ENCODE measurements at regions not wholly inside any gene's neighbourhood (a gene's known extent, or its start where the extent isn't known, plus 50 kb on each side); places are given as distances from the start of the nearest gene placed in this dataset.

DNA sequence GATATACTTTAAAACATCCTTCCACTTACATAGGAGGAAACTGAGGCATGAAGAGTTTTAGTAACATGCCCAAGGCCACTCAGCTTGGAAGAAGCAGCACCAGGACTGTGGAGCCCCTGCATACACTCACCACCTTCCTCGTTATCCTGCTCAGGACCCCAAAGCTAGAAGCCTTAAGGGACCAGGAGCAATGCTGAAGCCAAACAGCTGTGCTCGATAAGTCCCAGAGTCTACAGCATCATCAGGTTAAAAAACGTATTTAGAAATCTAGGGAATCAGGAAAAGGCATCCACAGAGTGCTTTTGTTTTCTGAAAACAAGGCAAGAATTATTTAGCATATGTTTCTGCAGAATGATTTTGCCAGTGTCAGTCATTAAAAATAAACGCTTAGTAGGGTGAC, 301.7 kb upstream of the ESRRG start:
- TF ChIP-seq EP300 (IDR thresholded peaks at IDR 0.05) (no peak), POLR2AphosphoS5 (IDR thresholded peaks at IDR 0.05) (no peak), POLR2A (IDR thresholded peaks at IDR 0.05; ENCODE audit: low read depth) (no peak)
- TF ChIP-seq, protein P1, sequence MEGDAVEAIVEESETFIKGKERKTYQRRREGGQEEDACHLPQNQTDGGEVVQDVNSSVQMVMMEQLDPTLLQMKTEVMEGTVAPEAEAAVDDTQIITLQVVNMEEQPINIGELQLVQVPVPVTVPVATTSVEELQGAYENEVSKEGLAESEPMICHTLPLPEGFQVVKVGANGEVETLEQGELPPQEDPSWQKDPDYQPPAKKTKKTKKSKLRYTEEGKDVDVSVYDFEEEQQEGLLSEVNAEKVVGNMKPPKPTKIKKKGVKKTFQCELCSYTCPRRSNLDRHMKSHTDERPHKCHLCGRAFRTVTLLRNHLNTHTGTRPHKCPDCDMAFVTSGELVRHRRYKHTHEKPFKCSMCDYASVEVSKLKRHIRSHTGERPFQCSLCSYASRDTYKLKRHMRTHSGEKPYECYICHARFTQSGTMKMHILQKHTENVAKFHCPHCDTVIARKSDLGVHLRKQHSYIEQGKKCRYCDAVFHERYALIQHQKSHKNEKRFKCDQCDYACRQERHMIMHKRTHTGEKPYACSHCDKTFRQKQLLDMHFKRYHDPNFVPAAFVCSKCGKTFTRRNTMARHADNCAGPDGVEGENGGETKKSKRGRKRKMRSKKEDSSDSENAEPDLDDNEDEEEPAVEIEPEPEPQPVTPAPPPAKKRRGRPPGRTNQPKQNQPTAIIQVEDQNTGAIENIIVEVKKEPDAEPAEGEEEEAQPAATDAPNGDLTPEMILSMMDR (IDR thresholded peaks at IDR 0.05): no peak
- no peaks in the 10 kb centered on the region for H3K36me3 ChIP-seq
- no peak overlapping the region for H3K4me3 ChIP-seq
- H3K4me1 ChIP-seq: peaks cover 12 to 43% (median 34%) of the 10 kb centered on the region in 4 donors
- WGBS: 78% methylated on average over 4 of the region's 4 CpGs
- no peak overlapping the region for H3K27ac ChIP-seq (replicated peaks in 1 of 4)
- DNase-seq (ENCODE audit: extremely low spot score): no peak
- H3K27me3 ChIP-seq: no peaks in the 10 kb centered on the region
- H3K9me3 ChIP-seq: no peaks in the 10 kb centered on the region
- intact Hi-C loops (cut with DNase I): no loop called here

DNA sequence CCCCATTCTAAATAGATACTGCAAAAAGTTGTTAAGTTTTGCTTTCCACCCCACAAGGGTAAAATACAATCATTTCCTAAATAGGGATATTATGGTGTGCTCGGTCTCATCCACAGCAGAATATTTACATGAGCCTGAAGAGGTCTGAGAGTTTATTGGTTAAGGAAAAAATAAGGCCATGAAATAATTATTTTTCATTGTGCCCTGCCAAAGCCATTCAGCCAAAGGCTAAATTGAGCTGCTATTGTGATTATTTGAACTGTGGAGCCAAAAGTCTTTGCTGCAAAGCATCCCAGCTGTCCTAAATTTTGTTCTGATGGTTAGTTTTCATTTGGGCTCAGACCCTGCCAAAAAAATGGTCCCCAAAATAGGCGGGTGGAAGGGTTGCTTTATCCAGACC, 298.7 kb upstream of the ESRRG start:
- DNase-seq (ENCODE audit: extremely low spot score): no peak
- WGBS: 24% methylated on average over 2 of the region's 2 CpGs
- H3K4me3 ChIP-seq: no peak overlapping the region
- no peaks in the 10 kb centered on the region for H3K9me3 ChIP-seq
- intact Hi-C loops (cut with DNase I): no loop called here
- H3K4me1 ChIP-seq: peaks cover 12 to 42% (median 33%) of the 10 kb centered on the region in 4 donors
- peak overlapping the region; percentile 20 to 64 (median 40) for H3K27ac ChIP-seq (replicated peaks in 1 of 4)
- H3K36me3 ChIP-seq: no peaks in the 10 kb centered on the region
- TF ChIP-seq EP300 (IDR thresholded peaks at IDR 0.05) (no peak), POLR2A (IDR thresholded peaks at IDR 0.05; ENCODE audit: low read depth) (no peak), POLR2AphosphoS5 (IDR thresholded peaks at IDR 0.05) (no peak)
- TF ChIP-seq, protein P1 (IDR thresholded peaks at IDR 0.05): no peak
- no peaks in the 10 kb centered on the region for H3K27me3 ChIP-seq

GRCh38 chr1:217021400-217021799, 298.2 kb upstream of the ESRRG start:
- peak overlapping the region; percentile 20 to 64 (median 40) for H3K27ac ChIP-seq (replicated peaks in 1 of 4)
- intact Hi-C loops (cut with DNase I): no loop called here
- H3K36me3 ChIP-seq: no peaks in the 10 kb centered on the region
- H3K4me3 ChIP-seq: no peak overlapping the region
- 29% methylated on average over 2 of the region's 2 CpGs for WGBS
- DNase-seq (ENCODE audit: extremely low spot score): no peak
- H3K27me3 ChIP-seq: no peaks in the 10 kb centered on the region
- H3K9me3 ChIP-seq: no peaks in the 10 kb centered on the region
- peaks cover 12 to 47% (median 35%) of the 10 kb centered on the region in 4 donors for H3K4me1 ChIP-seq
- TF ChIP-seq POLR2AphosphoS5 (IDR thresholded peaks at IDR 0.05): no peak
- TF ChIP-seq EP300 (IDR thresholded peaks at IDR 0.05): no peak
- no peak for TF ChIP-seq POLR2A (IDR thresholded peaks at IDR 0.05; ENCODE audit: low read depth)
- TF ChIP-seq, protein P1 (IDR thresholded peaks at IDR 0.05): no peak

DNA sequence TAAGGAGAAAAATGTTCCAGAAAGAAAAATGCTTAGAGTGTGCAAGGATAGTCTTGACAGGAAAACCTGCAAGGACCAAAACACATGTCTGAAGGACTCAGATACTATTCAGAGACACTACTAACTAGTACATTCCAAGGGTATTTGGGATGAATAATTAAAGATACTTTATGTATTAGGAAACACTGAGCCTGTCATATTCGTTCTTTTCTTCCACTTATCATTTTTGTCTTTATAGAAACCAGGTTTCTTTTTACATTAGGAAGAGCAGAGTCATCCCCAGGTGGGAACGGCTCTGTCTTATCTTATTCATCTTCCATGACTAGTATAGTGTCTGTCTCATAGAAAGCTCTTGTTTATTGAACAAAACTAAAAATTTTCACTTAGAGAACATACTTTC, 296.2 kb upstream of the ESRRG start:
- H3K4me3 ChIP-seq: no peak overlapping the region
- H3K4me1 ChIP-seq: peaks cover 15 to 53% (median 41%) of the 10 kb centered on the region in 4 donors
- H3K27me3 ChIP-seq: no peaks in the 10 kb centered on the region
- no peak for DNase-seq (ENCODE audit: extremely low spot score)
- intact Hi-C loops (cut with DNase I): no loop called here
- H3K36me3 ChIP-seq: no peaks in the 10 kb centered on the region
- 58% methylated on average over 2 of the region's 2 CpGs for WGBS
- no peaks in the 10 kb centered on the region for H3K9me3 ChIP-seq
- TF ChIP-seq POLR2AphosphoS5 (IDR thresholded peaks at IDR 0.05) (no peak), POLR2A (IDR thresholded peaks at IDR 0.05; ENCODE audit: low read depth) (no peak), EP300 (IDR thresholded peaks at IDR 0.05) (no peak)
- TF ChIP-seq, protein P1 (IDR thresholded peaks at IDR 0.05): no peak
- peak overlapping the region in 3 of 4 donors; percentile 6 to 30 (median 18) for H3K27ac ChIP-seq (replicated peaks in 1 of 4)

GRCh38 chr1:217018648-217019047, 295.4 kb upstream of the ESRRG start:
- Histone ChIP-seq H3K4me1 (peaks cover 15 to 58% (median 41%) of the 10 kb centered on the region in 4 donors), H3K36me3 (no peaks in the 10 kb centered on the region), H3K27me3 (no peaks in the 10 kb centered on the region), H3K4me3 (no peak overlapping the region), H3K9me3 (no peaks in the 10 kb centered on the region), H3K27ac (replicated peaks in 1 of 4) (peak overlapping the region in 2 of 4 donors; percentile 6 to 18)
- WGBS: 60% methylated on average over 3 of the region's 3 CpGs
- TF ChIP-seq, protein P1 (IDR thresholded peaks at IDR 0.05): no peak
- no peak for TF ChIP-seq EP300 (IDR thresholded peaks at IDR 0.05)
- no peak for TF ChIP-seq POLR2AphosphoS5 (IDR thresholded peaks at IDR 0.05)
- TF ChIP-seq POLR2A (IDR thresholded peaks at IDR 0.05; ENCODE audit: low read depth): no peak
- DNase-seq (ENCODE audit: extremely low spot score): no peak
- intact Hi-C loops (cut with DNase I): no loop called here
